GM21576 (cell line): ENCODE measurements at regions not wholly inside any gene's neighbourhood (a gene's known extent, or its start where the extent isn't known, plus 50 kb on each side); places are given as distances from the start of the nearest gene placed in this dataset.
"Not testable (repeated sequence)": the region's sequence is repeated elsewhere in the genome, so short reads cannot be mapped to it uniquely, and the experiment has no call there.

Source experiments
- ATAC-seq: cut with Tn5 transposase; IDR thresholded peaks from one replicate; pipeline ENCODE4 v1.9.1; 2021; ENCODE audit warnings: mild to moderate bottlenecking, moderate library complexity; ENCODE audit not compliant: unreplicated experiment

DNA sequence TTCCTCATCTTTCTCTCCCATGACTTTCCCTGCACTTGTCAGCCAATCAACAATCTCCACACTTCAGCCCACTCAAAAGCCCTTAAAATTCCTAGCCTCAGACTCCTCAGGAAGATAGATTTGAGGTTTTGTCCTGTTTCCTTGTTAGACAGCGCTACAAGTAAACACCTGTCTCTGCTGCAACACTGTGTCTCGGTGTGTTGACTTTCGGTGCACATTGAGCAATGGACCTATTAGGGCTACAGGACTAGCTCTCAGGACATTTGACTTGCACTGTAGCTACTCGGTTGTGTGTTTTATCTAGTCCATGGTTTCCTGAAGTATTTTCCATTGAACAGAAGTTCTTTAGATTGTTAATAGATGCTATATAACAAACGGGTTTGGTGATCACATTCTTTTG, 140.9 kb upstream of the XPO1 start:
- no peak for ATAC-seq

DNA sequence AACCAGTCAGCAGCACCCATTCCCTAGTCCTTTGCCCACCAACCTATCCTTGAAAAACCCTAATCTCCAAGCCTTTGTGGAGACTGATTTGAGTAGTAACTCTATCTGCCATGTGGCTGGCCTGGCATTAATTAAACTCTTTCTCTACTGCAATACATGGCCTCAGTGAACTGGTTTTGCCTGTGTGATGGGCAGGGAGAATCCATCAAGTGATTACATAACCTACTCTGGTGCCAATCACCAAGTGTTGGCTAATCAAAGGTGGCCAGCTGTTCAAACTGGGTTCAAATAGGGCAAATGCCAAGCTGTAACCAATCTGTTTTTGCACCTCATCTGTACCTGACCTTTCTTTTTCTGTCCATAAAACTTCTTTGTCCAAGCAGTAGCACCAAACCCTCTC, 139.8 kb upstream of the XPO1 start:
- no peak for ATAC-seq

DNA sequence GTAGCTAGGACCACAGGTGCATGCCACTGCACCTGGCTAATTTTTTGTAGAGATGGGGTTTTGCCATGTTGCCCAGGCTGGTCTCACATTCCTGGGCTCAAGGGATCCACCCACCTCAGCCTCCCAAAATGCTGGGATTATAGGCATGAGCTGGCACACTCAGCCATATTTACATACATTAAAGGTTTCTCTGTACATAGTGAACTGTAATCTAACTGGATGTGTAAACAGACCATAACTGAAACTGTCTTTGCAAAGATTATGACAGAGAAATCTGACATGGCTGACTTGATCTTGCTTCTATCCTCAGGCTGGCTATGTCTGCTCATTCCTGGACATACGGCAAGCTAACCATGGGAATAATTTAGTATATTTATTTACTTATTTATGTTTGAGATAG, 139.2 kb upstream of the XPO1 start:
- ATAC-seq, result no peak

DNA sequence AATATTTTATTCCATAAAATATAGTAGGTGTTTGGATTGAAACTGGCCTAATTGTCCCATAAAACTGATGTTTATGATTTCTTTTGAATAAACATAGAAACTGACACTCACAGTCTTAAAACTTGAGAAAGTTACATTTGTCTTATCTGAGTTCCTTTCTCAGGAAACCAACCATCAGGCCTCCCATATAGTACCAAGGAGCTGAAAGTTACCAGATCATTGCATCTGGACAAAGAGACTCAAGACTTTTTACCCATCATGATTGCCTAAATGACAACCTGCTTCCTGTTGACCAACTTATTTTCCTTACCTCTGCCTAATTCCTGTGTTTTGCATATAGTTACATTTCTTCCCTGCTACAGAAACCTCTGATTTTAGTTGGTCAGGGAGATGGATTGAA, 137.0 kb upstream of the XPO1 start:
- ATAC-seq, result no peak

DNA sequence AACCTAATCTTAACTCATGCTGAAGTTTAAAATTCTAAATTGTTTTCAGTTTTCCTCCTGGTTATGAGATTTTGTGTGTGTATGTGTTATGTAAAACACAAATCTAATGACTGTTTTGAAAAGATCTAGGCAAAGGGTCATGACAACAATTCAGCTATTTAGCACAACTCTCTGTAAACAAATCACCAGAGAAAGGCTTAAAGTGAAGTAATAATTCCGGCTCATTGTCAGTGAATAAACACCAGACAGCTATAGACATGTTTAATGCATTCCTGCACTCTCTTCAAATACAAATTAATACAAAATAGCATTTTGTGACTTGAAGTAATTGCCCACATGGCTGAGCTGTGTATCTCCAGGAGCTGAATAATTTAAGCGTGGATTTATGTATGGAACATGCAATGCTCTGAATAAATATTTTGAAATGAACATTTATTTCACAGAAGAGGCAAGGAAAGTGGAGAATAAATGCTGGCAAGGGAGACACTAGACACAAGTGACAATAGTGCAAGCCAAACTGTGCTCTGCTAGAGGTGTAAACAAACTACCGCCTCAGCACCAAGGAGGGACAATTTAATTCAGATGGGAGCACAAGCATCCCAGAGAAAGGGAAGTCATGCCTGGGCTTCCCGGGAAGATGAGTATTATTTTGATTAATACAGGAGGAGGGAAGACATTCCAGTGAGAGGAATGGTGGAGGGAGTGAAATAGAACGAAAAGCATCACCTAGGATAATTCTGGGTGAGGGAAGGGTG, 133.6 kb upstream of the XPO1 start:
- no peak for ATAC-seq

DNA sequence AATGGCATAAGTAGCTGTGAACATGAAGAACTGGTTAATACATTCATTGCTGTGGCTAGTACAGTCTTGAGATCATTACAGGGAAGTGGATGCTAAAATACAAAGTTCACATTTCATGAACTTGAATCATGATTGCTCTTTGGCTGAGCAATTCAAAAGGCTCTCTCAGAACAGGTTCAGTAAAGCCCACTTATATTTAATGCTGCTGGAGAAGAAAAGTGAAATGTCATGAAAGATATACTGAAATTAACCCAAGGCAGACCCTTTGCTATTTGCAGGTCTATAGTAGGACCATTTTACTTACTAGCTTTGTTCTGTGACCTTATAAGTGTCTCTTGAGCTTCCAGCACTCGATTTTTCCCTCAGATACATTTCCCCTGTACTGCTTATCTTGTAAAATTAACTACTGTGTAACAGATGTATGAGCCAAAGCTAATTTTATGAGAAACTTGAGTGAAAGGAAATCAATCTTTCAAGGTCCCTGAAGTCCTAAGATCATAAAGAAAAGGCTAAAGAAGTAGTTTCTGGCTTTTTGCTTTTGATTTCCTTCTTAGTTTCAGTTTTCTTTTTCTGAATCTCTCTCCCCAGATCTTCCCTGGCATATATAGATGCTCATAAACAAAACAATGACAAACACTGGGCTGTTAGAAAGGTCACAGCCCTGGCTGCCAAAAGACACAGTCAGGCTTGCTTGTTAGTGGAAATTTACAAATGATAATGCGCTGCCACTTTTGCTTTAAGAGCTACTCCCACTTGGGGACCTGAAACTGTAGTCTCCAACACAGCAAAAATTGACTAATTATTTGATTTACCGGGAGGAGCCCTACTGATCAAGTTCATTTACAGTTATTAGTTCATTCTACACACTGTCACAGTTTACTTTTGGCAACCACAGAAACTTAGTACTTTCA, 132.7 kb upstream of the XPO1 start:
- peak; percentile 65 for ATAC-seq

DNA sequence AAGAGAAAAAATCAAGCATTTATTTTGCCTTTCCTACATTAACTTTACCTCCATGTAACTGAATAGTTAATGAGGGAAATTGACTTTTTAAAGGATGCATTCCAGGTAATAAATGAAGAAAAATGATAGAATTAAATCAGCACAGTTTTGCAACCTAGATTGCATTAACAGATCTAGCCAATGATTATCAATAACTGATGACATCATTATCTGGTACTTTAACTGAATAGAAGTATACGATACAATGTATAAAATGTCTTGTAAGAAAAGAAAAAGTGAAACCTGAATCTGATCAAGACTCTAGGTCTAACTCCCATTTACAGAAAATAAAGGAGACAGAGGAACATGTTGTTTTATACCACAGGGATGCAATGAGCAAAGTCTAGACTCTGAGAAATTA, 126.0 kb upstream of the XPO1 start:
- ATAC-seq, result no peak

GRCh38 chr2:61662990-61663389, 124.8 kb upstream of the XPO1 start:
- no peak for ATAC-seq

DNA sequence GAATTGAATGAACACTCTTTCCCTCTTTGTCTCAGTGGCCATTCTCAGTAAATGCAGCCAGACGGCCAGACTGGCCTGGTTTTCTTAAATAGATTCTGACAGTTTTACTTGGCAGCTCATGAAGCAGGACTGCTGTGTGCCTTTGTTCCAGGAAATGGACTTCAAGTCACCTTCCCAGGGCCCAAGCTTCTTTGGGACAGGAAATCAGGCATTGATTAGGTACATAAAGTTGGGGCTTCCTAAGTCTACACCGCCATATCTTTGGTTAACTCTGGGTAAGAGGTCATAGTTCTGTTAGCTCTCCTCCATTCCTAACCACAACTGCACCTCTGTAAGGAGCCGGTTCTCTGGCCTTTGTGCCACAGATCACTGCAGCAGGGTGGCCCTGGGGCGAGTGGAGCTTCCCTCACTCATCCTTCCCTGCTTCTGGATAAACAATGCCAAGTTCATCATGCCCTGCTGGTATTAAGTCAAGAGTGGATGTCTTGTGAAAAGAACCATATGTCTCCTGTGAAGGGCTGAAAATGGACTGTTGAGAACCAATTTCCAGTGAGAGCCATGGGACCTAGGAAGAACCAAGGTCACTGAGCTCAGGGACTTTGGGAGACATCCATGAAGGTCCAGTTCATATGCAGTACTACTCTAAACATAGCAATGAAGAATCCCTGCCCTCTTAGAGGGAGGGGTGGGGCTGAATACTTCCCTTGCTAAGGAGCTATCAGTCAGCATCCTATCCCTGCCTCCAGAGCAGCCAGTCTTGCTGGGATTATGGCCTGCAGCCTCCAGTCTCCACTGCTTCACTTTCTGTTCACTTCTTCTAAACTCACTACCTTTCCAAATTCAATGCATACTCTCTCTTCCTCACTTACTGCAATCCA, 122.6 kb upstream of the XPO1 start:
- no peak for ATAC-seq

DNA sequence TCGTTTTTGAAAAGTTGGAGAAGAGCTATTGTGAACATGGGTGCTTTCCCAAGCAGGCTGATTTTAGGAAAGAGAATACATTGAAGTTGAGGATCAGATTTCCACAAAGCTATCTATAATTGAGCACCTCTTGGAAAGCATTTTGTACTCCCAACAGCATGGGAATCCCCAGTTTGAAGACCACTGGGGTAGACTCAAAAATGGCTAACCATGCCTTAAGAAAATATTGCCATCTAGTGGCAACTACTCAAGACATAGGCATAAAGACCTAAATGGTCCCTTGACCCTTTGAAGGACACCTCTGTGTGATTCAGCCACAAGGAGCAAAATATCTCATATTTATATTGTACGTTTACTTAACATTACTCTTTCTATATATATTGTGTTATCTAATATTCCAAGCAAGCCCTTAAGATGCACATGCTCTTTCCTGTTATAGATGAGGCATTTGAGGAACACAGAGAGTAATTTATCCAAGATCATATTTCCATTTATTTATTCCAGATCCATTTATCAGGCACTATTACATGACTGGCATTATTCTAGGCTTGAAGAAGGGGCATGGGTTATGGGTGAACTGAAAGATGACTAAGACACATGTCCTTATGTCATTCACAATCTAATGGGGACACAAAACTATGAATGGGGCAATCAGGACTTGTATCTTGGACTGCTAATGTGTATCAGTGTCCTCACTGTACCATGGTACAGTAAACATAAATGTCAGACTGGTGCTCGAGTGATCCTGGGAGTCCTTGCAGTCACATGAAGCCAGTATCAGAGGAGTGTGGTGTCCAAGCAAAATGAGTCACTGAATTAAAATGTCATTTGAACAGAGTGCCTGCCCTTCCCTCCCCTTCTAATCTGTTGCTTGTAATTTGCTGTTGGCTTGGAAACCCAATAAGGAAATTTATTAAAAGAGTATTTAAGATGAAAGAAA, 121.0 kb upstream of the XPO1 start:
- no peak for ATAC-seq

DNA sequence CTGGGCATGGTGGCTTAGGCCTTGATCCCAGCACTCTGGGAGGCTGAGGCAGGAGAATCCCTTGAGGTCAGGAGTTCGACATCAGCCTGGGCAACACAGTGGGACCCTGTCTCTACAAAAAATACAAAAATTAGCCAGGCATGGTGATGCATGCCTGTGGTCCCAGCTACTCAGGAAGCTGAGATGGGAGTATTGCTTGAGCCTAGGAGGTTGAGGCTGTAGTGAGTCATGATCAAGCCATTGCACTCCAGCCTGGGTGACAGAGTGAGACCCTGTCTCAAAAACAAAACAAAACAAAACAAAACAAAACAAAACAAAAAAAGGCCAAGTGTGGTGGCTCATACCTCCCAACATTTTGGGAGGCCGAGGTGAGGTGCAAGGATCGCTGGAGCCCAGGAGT, 111.8 kb upstream of the XPO1 start:
- ATAC-seq, result not testable (repeated sequence)

- ATAC-seq, result no peak
Measured at GRCh38 chr2:61649021-61649420, 110.9 kb upstream of the XPO1 start.

DNA sequence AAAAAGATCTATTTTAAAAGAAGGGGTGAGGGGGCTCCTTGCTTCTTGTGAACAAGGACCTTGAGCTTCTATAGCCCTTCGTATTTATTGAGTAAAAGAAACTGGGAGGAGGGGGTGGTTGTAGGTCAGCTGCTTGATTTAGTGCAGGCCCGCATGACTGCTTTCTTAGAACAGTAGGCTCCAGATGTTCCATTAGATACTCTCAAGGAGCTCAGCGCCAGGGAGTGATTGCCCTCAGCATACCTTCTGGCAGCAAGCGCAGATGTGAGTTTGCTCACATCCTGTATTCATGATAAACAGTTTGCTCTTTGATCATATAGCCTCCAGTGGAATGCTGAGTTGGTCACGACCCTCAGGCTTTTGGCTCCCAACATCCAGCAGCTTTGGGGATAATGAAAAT, 108.9 kb upstream of the XPO1 start:
- no peak for ATAC-seq

DNA sequence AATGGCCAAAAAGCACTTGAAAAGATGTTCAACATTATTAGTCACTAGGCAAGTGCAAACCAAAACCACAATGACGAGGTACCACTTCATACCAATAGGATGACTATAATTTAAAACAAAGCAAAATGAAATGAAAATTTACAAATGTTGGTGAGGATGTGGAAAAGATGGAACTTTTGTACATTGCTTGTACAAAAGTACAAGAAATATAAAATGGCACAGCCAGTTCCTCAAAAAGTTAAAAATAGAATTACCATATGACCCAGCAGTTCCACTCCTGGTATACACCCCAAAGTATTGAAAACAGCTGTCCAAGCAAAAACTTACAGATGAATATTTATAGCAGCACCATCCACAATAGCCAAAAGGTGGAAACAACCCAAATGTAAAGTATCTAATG, 107.8 kb upstream of the XPO1 start:
- no peak for ATAC-seq

GRCh38 chr2:61643153-61643552, 105.0 kb upstream of the XPO1 start:
- ATAC-seq, result not testable (repeated sequence)

DNA sequence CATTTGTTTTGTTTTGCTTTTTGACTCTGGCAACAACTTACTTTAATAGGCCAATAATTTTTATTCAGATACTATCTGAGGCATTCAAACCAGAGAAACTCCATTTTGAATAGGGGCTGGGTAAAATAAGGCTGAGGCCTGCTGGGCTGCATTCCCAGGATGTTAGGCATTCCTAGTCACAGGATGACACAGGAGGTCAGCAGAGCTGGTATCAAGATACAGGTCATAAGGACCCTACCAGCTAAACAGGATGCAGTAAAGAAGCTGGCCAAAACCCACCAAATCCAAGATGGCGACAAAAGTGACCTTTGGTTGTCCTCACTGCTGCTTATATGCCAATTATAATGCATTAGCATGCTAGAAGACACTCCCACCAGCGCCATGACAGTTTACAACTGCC, 102.2 kb upstream of the XPO1 start:
- ATAC-seq, result no peak

- no peak for ATAC-seq
Measured at GRCh38 chr2:61639721-61640120, 101.6 kb upstream of the XPO1 start.

GRCh38 chr2:61636686-61637085, 98.5 kb upstream of the XPO1 start:
- no peak for ATAC-seq

DNA sequence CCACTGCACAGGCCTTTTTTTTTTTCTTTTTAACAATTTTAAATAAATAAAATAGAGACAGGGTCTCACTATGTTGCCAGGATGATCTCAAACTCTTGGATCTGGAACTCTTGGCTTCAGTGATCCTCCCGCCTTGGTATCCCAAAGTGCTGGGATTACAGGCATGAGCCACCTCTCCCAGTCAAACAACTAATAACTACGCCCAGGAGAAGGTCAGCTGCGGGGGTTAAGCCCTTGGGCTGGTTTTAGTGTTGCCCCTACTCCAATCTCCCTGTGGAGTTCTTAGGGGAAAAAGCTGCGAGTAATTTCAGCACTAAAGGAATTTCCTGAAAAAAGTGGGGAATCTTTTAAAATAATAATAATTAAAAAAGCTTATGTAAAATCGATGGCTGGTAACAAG, 96.4 kb upstream of the XPO1 start:
- no peak for ATAC-seq

GRCh38 chr2:61633250-61633649, 95.1 kb upstream of the XPO1 start:
- ATAC-seq, result no peak
